ENCODE measurements at regions not wholly inside any gene's neighbourhood (a gene's known extent, or its start where the extent isn't known, plus 50 kb on each side); places are given as distances from the start of the nearest gene placed in this dataset.

- DNase-seq (ENCODE audit: low read depth): no peak
- H3K4me3 ChIP-seq (ENCODE audit: low read depth, low read length): no peak overlapping the region
These were observed 185.4 kb upstream of the EPHA3 start for GRCh38 chr3:88921986-88922385.

GRCh38 chr3:88926221-88926620 lies 181.2 kb upstream of the EPHA3 start:
- no peak overlapping the region for H3K4me3 ChIP-seq (ENCODE audit: low read depth, low read length)
- no peak for DNase-seq (ENCODE audit: low read depth)
- no peak for TF ChIP-seq CTCF (conservative IDR thresholded peaks at IDR 0.05; ENCODE audit: low read depth, low read length)

More at GRCh38 chr3:88921986-88922385, 185.4 kb upstream of the EPHA3 start:
- no peak for TF ChIP-seq CTCF (conservative IDR thresholded peaks at IDR 0.05; ENCODE audit: low read depth, low read length)

GRCh38 chr3:88930611-88931010 lies 176.8 kb upstream of the EPHA3 start:
- DNase-seq (ENCODE audit: low read depth): no peak
- no peak overlapping the region for H3K4me3 ChIP-seq (ENCODE audit: low read depth, low read length)
- no peak for TF ChIP-seq CTCF (conservative IDR thresholded peaks at IDR 0.05; ENCODE audit: low read depth, low read length)

- DNase-seq (ENCODE audit: low read depth): no peak
- no peak overlapping the region for H3K4me3 ChIP-seq (ENCODE audit: low read depth, low read length)
- TF ChIP-seq CTCF (conservative IDR thresholded peaks at IDR 0.05; ENCODE audit: low read depth, low read length): no peak
These were observed 170.6 kb upstream of the EPHA3 start for GRCh38 chr3:88936831-88937230.

GRCh38 chr3:88940296-88940695 lies 167.1 kb upstream of the EPHA3 start:
- no peak for DNase-seq (ENCODE audit: low read depth)
- no peak for TF ChIP-seq CTCF (conservative IDR thresholded peaks at IDR 0.05; ENCODE audit: low read depth, low read length)
- no peak overlapping the region for H3K4me3 ChIP-seq (ENCODE audit: low read depth, low read length)

GRCh38 chr3:88947013-88947412 lies 160.4 kb upstream of the EPHA3 start:
- DNase-seq (ENCODE audit: low read depth): no peak
- no peak for TF ChIP-seq CTCF (conservative IDR thresholded peaks at IDR 0.05; ENCODE audit: low read depth, low read length)
- no peak overlapping the region for H3K4me3 ChIP-seq (ENCODE audit: low read depth, low read length)

GRCh38 chr3:88954853-88955252 lies 152.6 kb upstream of the EPHA3 start:
- no peak overlapping the region for H3K4me3 ChIP-seq (ENCODE audit: low read depth, low read length)
- DNase-seq (ENCODE audit: low read depth): no peak
- no peak for TF ChIP-seq CTCF (conservative IDR thresholded peaks at IDR 0.05; ENCODE audit: low read depth, low read length)

Measured in choroid plexus epithelial cell (primary cell).